ENCODE measurements at regions not wholly inside any gene's neighbourhood (a gene's known extent, or its start where the extent isn't known, plus 50 kb on each side); places are given as distances from the start of the nearest gene placed in this dataset.

GRCh38 chr15:34682674-34683073 is 72.1 kb downstream of the GJD2 start:
- TF ChIP-seq CTCF (IDR thresholded peaks at IDR 0.05) (no peak), EZH2 (IDR thresholded peaks at IDR 0.05; ENCODE audit: borderline replicate concordance, insufficient read depth, low read depth, low read length, poor library complexity, severe bottlenecking) (no peak)

Measured in B cell (primary cell).